ENCODE measurements at regions not wholly inside any gene's neighbourhood (a gene's known extent, or its start where the extent isn't known, plus 50 kb on each side); places are given as distances from the start of the nearest gene placed in this dataset.

- Histone ChIP-seq H3K27me3 (replicated peaks in 2 of 5; ENCODE audit: control insufficient read depth in 4 of 5, insufficient read depth in 5 of 5, low read length in 4 of 5) (no peaks in the 10 kb centered on the region), H3K27ac (ENCODE audit: insufficient read depth in 1 of 2, low read depth in 1 of 2, low read length in 2 of 2, poor library complexity in 1 of 2, severe bottlenecking in 2 of 2) (no peak overlapping the region), H3K36me3 (ENCODE audit: control insufficient read depth in 4 of 4, insufficient read depth in 4 of 4, low read length in 3 of 4) (no peaks in the 10 kb centered on the region), H3K4me3 (ENCODE audit: control insufficient read depth in 1 of 7, extremely low read depth in 1 of 7, insufficient read depth in 4 of 7, low read depth in 2 of 7, low read length in 6 of 7) (no peak overlapping the region), H3K4me1 (ENCODE audit: control extremely low read depth in 1 of 4, control insufficient read depth in 4 of 4, insufficient read depth in 4 of 4, low read length in 3 of 4) (no peaks in the 10 kb centered on the region), H3K9me3 (ENCODE audit: control extremely low read depth in 1 of 5, control insufficient read depth in 4 of 5, insufficient read depth in 2 of 5, low read depth in 1 of 5, low read length in 4 of 5) (no peaks in the 10 kb centered on the region)
- ChIA-PET CTCF (no interaction called here), POLR2A (no interaction called here)
- no CpG with 5 or more reads among the region's 1 CpG for whole genome bisulfite sequencing (ENCODE audit: insufficient coverage)
- no peak for DNase-seq
Measured at GRCh38 chr21:27190601-27191000, 223.7 kb upstream of the ADAMTS5 start.

DNA sequence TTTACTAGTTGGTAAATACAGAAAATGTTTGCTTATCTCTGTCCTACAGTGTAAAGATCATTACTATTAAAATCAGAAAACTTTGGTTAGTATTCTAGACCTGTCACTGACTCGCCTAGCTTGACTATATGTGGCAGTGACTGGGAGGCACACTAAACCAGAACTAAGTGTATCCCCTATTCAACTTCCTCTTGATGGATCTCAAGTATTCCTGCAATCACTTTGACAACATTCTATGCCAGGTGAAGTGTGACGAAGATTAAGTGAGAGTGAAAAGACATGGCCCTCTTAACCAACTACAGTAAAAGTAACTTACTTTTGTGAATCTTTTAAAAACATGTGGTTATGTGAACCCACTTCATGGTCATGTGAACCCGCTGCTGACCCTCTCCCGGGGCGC lies 223.0 kb upstream of the ADAMTS5 start:
- ChIA-PET POLR2A (no interaction called here), CTCF (no interaction called here)
- Histone ChIP-seq H3K36me3 (ENCODE audit: control insufficient read depth in 4 of 4, insufficient read depth in 4 of 4, low read length in 3 of 4) (no peaks in the 10 kb centered on the region), H3K9me3 (ENCODE audit: control extremely low read depth in 1 of 5, control insufficient read depth in 4 of 5, insufficient read depth in 2 of 5, low read depth in 1 of 5, low read length in 4 of 5) (no peaks in the 10 kb centered on the region), H3K4me1 (ENCODE audit: control extremely low read depth in 1 of 4, control insufficient read depth in 4 of 4, insufficient read depth in 4 of 4, low read length in 3 of 4) (no peaks in the 10 kb centered on the region), H3K27me3 (replicated peaks in 2 of 5; ENCODE audit: control insufficient read depth in 4 of 5, insufficient read depth in 5 of 5, low read length in 4 of 5) (no peaks in the 10 kb centered on the region), H3K4me3 (ENCODE audit: control insufficient read depth in 1 of 7, extremely low read depth in 1 of 7, insufficient read depth in 4 of 7, low read depth in 2 of 7, low read length in 6 of 7) (no peak overlapping the region), H3K27ac (ENCODE audit: insufficient read depth in 1 of 2, low read depth in 1 of 2, low read length in 2 of 2, poor library complexity in 1 of 2, severe bottlenecking in 2 of 2) (no peak overlapping the region)
- DNase-seq: no peak
- WGBS (ENCODE audit: insufficient coverage): 100% methylated on average over 1 of the region's 5 CpGs

DNA sequence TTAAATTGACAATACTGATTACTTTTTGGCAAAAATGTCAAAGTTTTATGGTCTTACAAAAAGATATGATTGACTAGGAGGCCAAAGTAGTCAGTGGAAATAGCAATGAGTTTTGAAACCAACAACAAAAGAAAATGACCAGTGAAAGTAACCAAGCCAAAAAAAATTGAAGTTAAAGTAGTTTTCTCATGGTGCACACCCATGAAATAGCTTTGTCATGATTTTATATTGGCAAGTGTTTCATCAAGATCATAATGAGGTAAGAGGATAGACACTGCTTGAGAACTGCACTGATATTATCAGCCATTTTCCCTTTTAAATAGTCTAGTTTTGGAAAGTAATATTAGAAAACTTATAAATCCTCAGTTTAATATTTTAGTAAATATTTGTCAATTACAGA lies 206.2 kb upstream of the ADAMTS5 start:
- CTCF ChIA-PET: no interaction called here
- Histone ChIP-seq H3K36me3 (ENCODE audit: control insufficient read depth in 4 of 4, insufficient read depth in 4 of 4, low read length in 3 of 4) (no peaks in the 10 kb centered on the region), H3K27me3 (replicated peaks in 2 of 5; ENCODE audit: control insufficient read depth in 4 of 5, insufficient read depth in 5 of 5, low read length in 4 of 5) (no peaks in the 10 kb centered on the region)

GRCh38 chr21:27171707-27172106 lies 204.8 kb upstream of the ADAMTS5 start:
- H3K27me3 ChIP-seq (replicated peaks in 2 of 5; ENCODE audit: control insufficient read depth in 4 of 5, insufficient read depth in 5 of 5, low read length in 4 of 5): no peaks in the 10 kb centered on the region
- WGBS (ENCODE audit: insufficient coverage): no CpG with 5 or more reads among the region's 1 CpG
- H3K36me3 ChIP-seq (ENCODE audit: control insufficient read depth in 4 of 4, insufficient read depth in 4 of 4, low read length in 3 of 4): no peaks in the 10 kb centered on the region
- no peak overlapping the region for H3K27ac ChIP-seq (ENCODE audit: insufficient read depth in 1 of 2, low read depth in 1 of 2, low read length in 2 of 2, poor library complexity in 1 of 2, severe bottlenecking in 2 of 2)
- H3K9me3 ChIP-seq (ENCODE audit: control extremely low read depth in 1 of 5, control insufficient read depth in 4 of 5, insufficient read depth in 2 of 5, low read depth in 1 of 5, low read length in 4 of 5): no peaks in the 10 kb centered on the region
- ChIA-PET CTCF (no interaction called here), POLR2A (no interaction called here)
- no peaks in the 10 kb centered on the region for H3K4me1 ChIP-seq (ENCODE audit: control extremely low read depth in 1 of 4, control insufficient read depth in 4 of 4, insufficient read depth in 4 of 4, low read length in 3 of 4)
- no peak for DNase-seq
- no peak overlapping the region for H3K4me3 ChIP-seq (ENCODE audit: control insufficient read depth in 1 of 7, extremely low read depth in 1 of 7, insufficient read depth in 4 of 7, low read depth in 2 of 7, low read length in 6 of 7)

More for the DNA sequence above, 206.2 kb upstream of the ADAMTS5 start:
- H3K4me3 ChIP-seq (ENCODE audit: control insufficient read depth in 1 of 7, extremely low read depth in 1 of 7, insufficient read depth in 4 of 7, low read depth in 2 of 7, low read length in 6 of 7): no peak overlapping the region
- DNase-seq: no peak
- POLR2A ChIA-PET: no interaction called here
- no peak overlapping the region for H3K27ac ChIP-seq (ENCODE audit: insufficient read depth in 1 of 2, low read depth in 1 of 2, low read length in 2 of 2, poor library complexity in 1 of 2, severe bottlenecking in 2 of 2)
- no peaks in the 10 kb centered on the region for H3K9me3 ChIP-seq (ENCODE audit: control extremely low read depth in 1 of 5, control insufficient read depth in 4 of 5, insufficient read depth in 2 of 5, low read depth in 1 of 5, low read length in 4 of 5)
- no peaks in the 10 kb centered on the region for H3K4me1 ChIP-seq (ENCODE audit: control extremely low read depth in 1 of 4, control insufficient read depth in 4 of 4, insufficient read depth in 4 of 4, low read length in 3 of 4)

- CTCF ChIA-PET: no interaction called here
- WGBS (ENCODE audit: insufficient coverage): no CpG with 5 or more reads among the region's 2 CpGs
- no peak overlapping the region for H3K4me3 ChIP-seq (ENCODE audit: control insufficient read depth in 1 of 7, extremely low read depth in 1 of 7, insufficient read depth in 4 of 7, low read depth in 2 of 7, low read length in 6 of 7)
- H3K27me3 ChIP-seq (replicated peaks in 2 of 5; ENCODE audit: control insufficient read depth in 4 of 5, insufficient read depth in 5 of 5, low read length in 4 of 5): no peaks in the 10 kb centered on the region
- no peak for DNase-seq
- POLR2A ChIA-PET: no interaction called here
- no peak overlapping the region for H3K27ac ChIP-seq (ENCODE audit: insufficient read depth in 1 of 2, low read depth in 1 of 2, low read length in 2 of 2, poor library complexity in 1 of 2, severe bottlenecking in 2 of 2)
- H3K4me1 ChIP-seq (ENCODE audit: control extremely low read depth in 1 of 4, control insufficient read depth in 4 of 4, insufficient read depth in 4 of 4, low read length in 3 of 4): no peaks in the 10 kb centered on the region
- no peaks in the 10 kb centered on the region for H3K36me3 ChIP-seq (ENCODE audit: control insufficient read depth in 4 of 4, insufficient read depth in 4 of 4, low read length in 3 of 4)
- H3K9me3 ChIP-seq (ENCODE audit: control extremely low read depth in 1 of 5, control insufficient read depth in 4 of 5, insufficient read depth in 2 of 5, low read depth in 1 of 5, low read length in 4 of 5): no peaks in the 10 kb centered on the region
Measured at GRCh38 chr21:27168084-27168483, 201.2 kb upstream of the ADAMTS5 start.

DNA sequence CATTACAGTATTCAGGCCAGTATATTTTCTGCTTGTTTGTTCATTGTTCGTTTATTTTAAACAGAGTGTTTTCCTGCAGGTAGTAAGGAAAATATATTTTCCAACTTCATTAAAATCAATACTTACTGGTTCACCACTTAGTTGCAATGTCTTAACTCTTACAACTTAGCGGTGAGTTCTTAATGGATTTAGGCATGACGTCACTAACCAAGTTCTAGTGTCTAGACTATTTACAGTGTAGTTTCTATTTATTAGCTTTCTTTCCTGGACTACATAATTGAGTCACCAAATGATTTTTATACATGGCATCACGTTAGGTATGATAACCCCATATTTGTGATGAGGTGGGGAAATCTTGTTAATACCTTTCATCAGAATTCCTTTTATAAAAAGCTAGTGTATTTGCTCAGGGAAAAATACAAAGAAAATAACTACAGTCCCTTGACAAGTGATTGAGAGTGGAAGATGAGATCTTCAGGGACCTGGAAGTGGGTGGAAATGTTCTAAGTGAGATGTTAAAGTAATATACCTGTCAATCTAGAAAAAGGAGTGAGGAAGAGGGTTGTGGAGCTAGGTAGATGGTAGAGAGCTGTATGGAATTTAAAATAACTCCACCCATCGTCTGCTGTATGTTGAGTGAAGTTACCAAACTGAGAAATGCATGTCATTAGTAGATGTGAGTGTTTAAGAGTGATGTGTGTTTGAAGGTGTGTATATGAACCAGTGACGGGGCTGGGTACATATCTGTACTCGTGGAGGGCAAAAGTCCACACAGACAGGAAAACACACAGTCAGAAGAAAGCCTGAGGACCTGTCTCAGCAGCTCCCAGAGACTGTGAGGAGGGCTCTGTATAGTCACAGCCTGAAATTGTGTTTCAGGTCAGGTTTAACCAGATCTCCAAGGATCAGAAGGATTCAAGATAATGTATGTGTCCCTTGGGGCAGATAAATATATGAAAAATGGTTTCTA lies 197.6 kb upstream of the ADAMTS5 start:
- Histone ChIP-seq H3K4me1 (ENCODE audit: control extremely low read depth in 1 of 4, control insufficient read depth in 4 of 4, insufficient read depth in 4 of 4, low read length in 3 of 4) (no peaks in the 10 kb centered on the region), H3K27ac (ENCODE audit: insufficient read depth in 1 of 2, low read depth in 1 of 2, low read length in 2 of 2, poor library complexity in 1 of 2, severe bottlenecking in 2 of 2) (no peak overlapping the region), H3K9me3 (ENCODE audit: control extremely low read depth in 1 of 5, control insufficient read depth in 4 of 5, insufficient read depth in 2 of 5, low read depth in 1 of 5, low read length in 4 of 5) (no peaks in the 10 kb centered on the region), H3K27me3 (replicated peaks in 2 of 5; ENCODE audit: control insufficient read depth in 4 of 5, insufficient read depth in 5 of 5, low read length in 4 of 5) (no peaks in the 10 kb centered on the region), H3K36me3 (ENCODE audit: control insufficient read depth in 4 of 4, insufficient read depth in 4 of 4, low read length in 3 of 4) (no peaks in the 10 kb centered on the region), H3K4me3 (ENCODE audit: control insufficient read depth in 1 of 7, extremely low read depth in 1 of 7, insufficient read depth in 4 of 7, low read depth in 2 of 7, low read length in 6 of 7) (no peak overlapping the region)
- CTCF ChIA-PET: no interaction called here
- no peak for DNase-seq
- POLR2A ChIA-PET: no interaction called here
- WGBS (ENCODE audit: insufficient coverage): 84% methylated on average over 3 of the region's 7 CpGs

DNA sequence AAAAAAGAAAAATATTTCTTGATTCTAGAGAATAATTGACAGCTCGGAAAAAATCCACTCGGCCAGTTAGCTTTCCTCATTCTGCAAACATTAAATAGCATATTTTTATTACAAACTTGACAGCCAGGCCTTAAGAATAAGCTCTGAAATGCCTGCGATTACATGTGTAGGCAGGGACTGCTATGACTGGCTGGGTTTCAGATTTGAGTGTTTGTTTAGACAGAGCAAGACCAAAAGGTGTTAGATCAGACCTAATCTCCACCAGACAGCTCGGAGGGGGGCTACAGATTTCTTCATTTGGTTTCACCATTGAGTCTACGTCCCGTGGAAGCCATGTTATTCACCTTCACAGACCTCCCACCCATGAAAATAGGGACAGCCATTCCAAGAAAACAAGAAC lies 192.1 kb upstream of the ADAMTS5 start:
- POLR2A ChIA-PET: no interaction called here
- H3K36me3 ChIP-seq (ENCODE audit: control insufficient read depth in 4 of 4, insufficient read depth in 4 of 4, low read length in 3 of 4): no peaks in the 10 kb centered on the region
- H3K9me3 ChIP-seq (ENCODE audit: control extremely low read depth in 1 of 5, control insufficient read depth in 4 of 5, insufficient read depth in 2 of 5, low read depth in 1 of 5, low read length in 4 of 5): no peaks in the 10 kb centered on the region
- no peaks in the 10 kb centered on the region for H3K27me3 ChIP-seq (replicated peaks in 2 of 5; ENCODE audit: control insufficient read depth in 4 of 5, insufficient read depth in 5 of 5, low read length in 4 of 5)
- H3K4me1 ChIP-seq (ENCODE audit: control extremely low read depth in 1 of 4, control insufficient read depth in 4 of 4, insufficient read depth in 4 of 4, low read length in 3 of 4): no peaks in the 10 kb centered on the region
- DNase-seq: no peak
- 83% methylated on average over 1 of the region's 6 CpGs for WGBS (ENCODE audit: insufficient coverage)
- no peak overlapping the region for H3K27ac ChIP-seq (ENCODE audit: insufficient read depth in 1 of 2, low read depth in 1 of 2, low read length in 2 of 2, poor library complexity in 1 of 2, severe bottlenecking in 2 of 2)
- H3K4me3 ChIP-seq (ENCODE audit: control insufficient read depth in 1 of 7, extremely low read depth in 1 of 7, insufficient read depth in 4 of 7, low read depth in 2 of 7, low read length in 6 of 7): no peak overlapping the region
- CTCF ChIA-PET: interaction anchor here (1.3 kb wide), 1 partner anchor 30 kb away, joined by 3 read pairs; no protein-coding TSS in a partner anchor

Measured in common myeloid progenitor, CD34-positive (primary cell).